Stimulated activated naive CD8-positive, alpha-beta T cell treated with anti-CD3 and anti-CD28 coated beads, Interleukin-15, Interleukin-2, amounts not matched to agents 100 ng/mL and 50 ng/mL, for 24 hours (primary cell): ENCODE measurements at regions not wholly inside any gene's neighbourhood (a gene's known extent, or its start where the extent isn't known, plus 50 kb on each side); places are given as distances from the start of the nearest gene placed in this dataset.
"Not testable (repeated sequence)": the region's sequence is repeated elsewhere in the genome, so short reads cannot be mapped to it uniquely, and the experiment has no call there.

ENCODE experiments used
- H3K27ac Mint-ChIP-seq: one replicate; pipeline ENCODE4 v1.8.0; 2021; ENCODE audit warnings: mild to moderate bottlenecking, mixed read lengths
- H3K27me3 Mint-ChIP-seq: one replicate; pipeline ENCODE4 v1.8.0; 2021; ENCODE audit warnings: mixed read lengths
- H3K36me3 Mint-ChIP-seq: one replicate; pipeline ENCODE4 v1.8.0; 2021; ENCODE audit warnings: low read depth, mixed read lengths
- H3K4me1 Mint-ChIP-seq: one replicate; pipeline ENCODE4 v1.8.0; 2021; ENCODE audit warnings: low read depth, mixed read lengths
- H3K4me3 Mint-ChIP-seq: one replicate; pipeline ENCODE4 v1.8.0; 2021; ENCODE audit warnings: mild to moderate bottlenecking, mixed read lengths
- H3K9me3 Mint-ChIP-seq: one replicate; pipeline ENCODE4 v1.8.0; 2021; ENCODE audit warnings: mixed read lengths

DNA sequence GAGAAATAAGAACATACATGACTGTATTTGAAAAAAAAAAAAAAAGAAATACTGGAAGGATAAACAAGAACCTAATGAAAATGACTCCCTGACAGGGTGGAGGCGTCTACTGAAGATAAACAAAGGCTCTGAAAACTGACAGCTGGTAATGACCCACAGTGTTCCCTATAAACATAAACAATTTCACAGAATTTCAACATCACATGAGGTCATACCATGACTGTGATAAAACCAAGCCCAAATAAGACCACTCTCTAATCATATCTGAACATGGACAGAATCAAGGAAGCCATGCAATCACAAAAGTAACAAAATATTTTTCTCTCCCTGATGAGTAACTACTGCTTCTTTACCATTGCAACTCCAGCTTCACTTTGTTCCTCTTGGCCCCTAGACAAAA, 159.3 kb downstream of the FAM124B start:
- Mint-ChIP-seq H3K4me3 (no peak overlapping the region), H3K9me3 (no peaks in the 10 kb centered on the region), H3K36me3 (no peaks in the 10 kb centered on the region), H3K27me3 (peaks cover 31% of the 10 kb centered on the region), H3K4me1 (no peaks in the 10 kb centered on the region), H3K27ac (no peak overlapping the region)

GRCh38 chr2:224241812-224242211, 160.1 kb downstream of the FAM124B start:
- H3K4me1 Mint-ChIP-seq, result no peaks in the 10 kb centered on the region
- H3K4me3 Mint-ChIP-seq, result no peak overlapping the region
- H3K36me3 Mint-ChIP-seq, result no peaks in the 10 kb centered on the region
- peaks cover 31% of the 10 kb centered on the region for H3K27me3 Mint-ChIP-seq
- H3K9me3 Mint-ChIP-seq, result no peaks in the 10 kb centered on the region
- no peak overlapping the region for H3K27ac Mint-ChIP-seq

GRCh38 chr2:224241001-224241400, 160.9 kb downstream of the FAM124B start:
- peaks cover 35% of the 10 kb centered on the region for H3K27me3 Mint-ChIP-seq
- H3K27ac Mint-ChIP-seq, result no peak overlapping the region
- no peak overlapping the region for H3K4me3 Mint-ChIP-seq
- H3K36me3 Mint-ChIP-seq, result no peaks in the 10 kb centered on the region
- H3K4me1 Mint-ChIP-seq, result no peaks in the 10 kb centered on the region
- H3K9me3 Mint-ChIP-seq, result no peaks in the 10 kb centered on the region

DNA sequence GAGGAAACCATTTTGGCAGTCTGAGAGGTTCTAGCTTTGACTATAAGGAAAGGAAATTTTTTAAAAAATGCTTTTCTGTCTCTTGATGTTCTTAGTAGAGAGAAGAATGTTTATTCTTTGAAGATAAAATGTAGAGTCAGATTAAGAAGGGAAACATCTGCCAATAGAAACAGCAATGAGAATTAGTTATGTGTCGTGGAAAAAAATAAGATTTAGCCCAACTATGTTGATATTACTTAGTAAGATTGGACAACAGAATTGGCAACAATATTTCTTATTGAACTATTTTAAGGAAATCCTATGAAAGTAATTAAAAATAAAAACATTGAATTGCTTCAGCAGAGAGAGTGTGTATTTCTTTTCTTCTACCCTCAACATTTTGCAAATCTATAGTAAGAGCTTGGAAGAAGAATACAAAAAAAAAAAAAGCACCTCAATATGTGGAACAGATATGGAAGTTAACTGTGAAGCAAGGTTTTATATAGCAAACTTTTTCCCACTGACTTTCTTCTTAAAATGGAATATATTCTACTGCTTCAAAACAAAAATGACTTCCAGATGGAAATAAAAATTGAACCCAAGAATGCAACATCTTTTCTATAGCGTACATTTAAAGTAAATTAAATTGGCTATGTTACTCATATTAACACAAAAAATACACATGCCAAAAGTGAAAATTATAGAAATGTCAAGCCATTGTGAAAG, 177.9 kb downstream of the FAM124B start:
- Mint-ChIP-seq H3K27ac (no peak overlapping the region), H3K4me1 (no peaks in the 10 kb centered on the region), H3K4me3 (no peak overlapping the region), H3K36me3 (no peaks in the 10 kb centered on the region), H3K27me3 (peaks cover 22% of the 10 kb centered on the region), H3K9me3 (no peaks in the 10 kb centered on the region)

GRCh38 chr2:224222974-224223373, 178.9 kb downstream of the FAM124B start:
- no peak overlapping the region for H3K4me3 Mint-ChIP-seq

GRCh38 chr2:224222291-224222690, 179.6 kb downstream of the FAM124B start:
- Mint-ChIP-seq H3K36me3 (no peaks in the 10 kb centered on the region), H3K4me1 (no peaks in the 10 kb centered on the region), H3K27me3 (peaks cover 22% of the 10 kb centered on the region), H3K4me3 (no peak overlapping the region), H3K27ac (no peak overlapping the region), H3K9me3 (no peaks in the 10 kb centered on the region)

More at GRCh38 chr2:224222974-224223373, 178.9 kb downstream of the FAM124B start:
- H3K27ac Mint-ChIP-seq, result no peak overlapping the region
- H3K4me1 Mint-ChIP-seq, result no peaks in the 10 kb centered on the region
- H3K27me3 Mint-ChIP-seq, result peaks cover 22% of the 10 kb centered on the region
- H3K9me3 Mint-ChIP-seq, result no peaks in the 10 kb centered on the region
- H3K36me3 Mint-ChIP-seq, result no peaks in the 10 kb centered on the region

DNA sequence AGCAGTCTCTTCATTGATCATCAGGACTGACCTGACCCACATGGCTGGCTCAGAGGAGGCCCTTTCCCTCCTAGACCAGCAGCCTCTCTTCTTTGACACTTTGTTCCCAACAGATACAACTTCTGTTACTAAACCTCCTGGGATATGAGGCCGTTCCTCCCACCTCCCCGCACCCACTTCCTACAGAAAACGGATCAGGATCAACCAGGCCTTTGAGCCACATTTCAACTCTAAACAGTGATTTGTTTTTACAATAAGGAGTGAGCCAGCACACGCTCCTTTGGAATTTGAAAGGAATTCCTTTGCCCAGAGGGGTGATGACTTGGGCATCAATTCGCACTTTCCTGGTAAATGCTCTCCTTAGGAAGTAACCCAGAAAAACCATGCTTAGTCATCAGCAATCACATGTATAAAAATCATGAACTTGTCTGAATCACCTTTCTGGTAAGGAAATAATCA, 180.4 kb downstream of the FAM124B start:
- Mint-ChIP-seq H3K4me1 (no peaks in the 10 kb centered on the region), H3K36me3 (no peaks in the 10 kb centered on the region), H3K27me3 (peaks cover 22% of the 10 kb centered on the region), H3K9me3 (no peaks in the 10 kb centered on the region), H3K27ac (no peak overlapping the region), H3K4me3 (no peak overlapping the region)

DNA sequence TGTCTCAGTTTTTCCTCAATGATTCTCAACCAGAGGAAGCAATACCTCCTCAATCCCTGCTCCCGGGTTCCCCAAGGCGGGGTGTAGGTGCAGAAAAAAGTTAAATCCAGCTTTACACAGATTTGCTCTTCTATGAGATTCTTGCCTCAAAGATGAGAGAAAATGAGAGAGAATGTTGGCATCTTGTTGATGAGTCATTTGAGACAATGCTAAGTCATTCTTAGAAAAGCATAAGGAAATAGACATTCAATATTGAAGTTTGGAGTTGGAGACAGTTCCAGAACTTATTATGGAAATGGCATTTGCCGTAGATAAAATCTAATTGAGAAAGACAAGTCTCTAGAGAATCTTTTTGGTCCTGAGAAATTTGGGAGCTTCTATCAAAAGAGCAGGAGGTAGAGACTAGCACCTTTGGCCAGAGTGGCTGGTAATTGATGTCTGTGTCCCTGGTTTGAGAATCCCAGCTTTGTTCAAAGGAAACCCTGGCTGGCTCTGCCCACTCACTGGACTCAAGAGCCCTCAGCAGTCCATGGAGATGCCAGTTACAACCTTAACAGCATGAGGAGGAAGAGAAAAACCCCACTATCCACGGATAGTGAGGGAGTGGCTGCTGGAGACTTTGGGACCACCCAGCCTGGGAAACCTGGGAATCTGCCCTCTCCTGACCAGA, 181.2 kb downstream of the FAM124B start:
- Mint-ChIP-seq H3K9me3 (no peaks in the 10 kb centered on the region), H3K36me3 (no peaks in the 10 kb centered on the region), H3K27ac (no peak overlapping the region), H3K4me3 (no peak overlapping the region), H3K27me3 (peaks cover 21% of the 10 kb centered on the region), H3K4me1 (no peaks in the 10 kb centered on the region)

DNA sequence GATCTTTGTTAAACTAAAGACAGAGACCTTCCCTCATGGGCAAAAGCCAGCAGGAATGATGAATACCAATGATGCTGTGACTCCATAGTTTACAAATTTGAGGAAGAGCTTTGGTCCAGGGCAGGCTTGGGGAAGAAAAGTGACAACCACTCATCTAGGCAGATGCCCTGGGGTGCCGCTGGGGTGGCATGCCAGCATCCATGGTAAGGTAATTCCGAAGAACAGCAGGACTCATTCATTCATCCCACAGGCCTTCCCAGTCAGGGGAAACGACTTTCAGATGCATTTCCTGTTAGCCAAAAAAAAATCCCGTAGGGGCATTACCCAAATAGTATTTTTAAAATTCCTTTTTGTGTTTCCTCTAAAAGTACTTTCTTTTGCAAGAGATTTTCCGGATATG, 180.7 kb upstream of the SERPINE2 start:
- Mint-ChIP-seq H3K27me3 (peaks cover 16% of the 10 kb centered on the region), H3K27ac (no peak overlapping the region), H3K9me3 (no peaks in the 10 kb centered on the region), H3K4me1 (no peaks in the 10 kb centered on the region), H3K4me3 (no peak overlapping the region), H3K36me3 (no peaks in the 10 kb centered on the region)

- Mint-ChIP-seq H3K9me3 (no peaks in the 10 kb centered on the region), H3K27me3 (peaks cover 21% of the 10 kb centered on the region), H3K4me1 (no peaks in the 10 kb centered on the region), H3K27ac (no peak overlapping the region), H3K4me3 (no peak overlapping the region), H3K36me3 (no peaks in the 10 kb centered on the region)
These were observed 178.9 kb upstream of the SERPINE2 start for GRCh38 chr2:224217962-224218347.

DNA sequence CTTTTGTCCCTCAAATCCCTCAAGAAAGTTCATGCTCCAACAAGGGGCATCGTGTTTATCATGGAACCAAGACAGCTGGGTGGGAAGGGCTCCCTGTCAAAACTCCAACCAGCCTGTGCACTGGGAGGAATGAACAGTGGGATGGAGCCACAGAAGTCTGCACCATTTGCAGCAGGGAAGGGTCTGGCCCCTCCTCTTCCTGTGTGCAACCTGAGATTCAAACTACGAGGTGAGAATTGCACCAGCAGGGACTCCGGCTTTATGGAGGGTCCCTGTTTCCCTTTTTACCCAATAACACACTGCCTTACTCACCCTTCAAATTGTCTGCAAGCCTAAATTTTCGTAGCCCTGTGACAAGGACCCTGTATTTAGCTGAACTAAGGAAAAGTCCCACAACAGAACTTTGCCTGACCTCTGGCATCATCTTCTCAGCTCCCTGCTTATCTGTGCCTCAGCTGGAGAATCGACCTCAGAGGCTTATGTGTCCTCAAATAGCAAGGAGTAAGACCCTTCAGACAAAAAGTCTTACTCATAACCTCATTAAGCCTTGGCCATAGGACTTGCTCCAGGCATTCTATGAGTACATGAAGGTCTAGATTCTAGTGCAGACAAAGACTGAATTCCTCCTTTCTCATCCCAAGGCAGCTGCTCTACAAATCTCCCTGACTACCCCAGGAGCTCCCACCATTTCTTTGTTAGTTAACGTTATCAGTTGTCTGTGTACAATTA, 178.3 kb upstream of the SERPINE2 start:
- Mint-ChIP-seq H3K4me3 (no peak overlapping the region), H3K27me3 (peaks cover 16% of the 10 kb centered on the region), H3K27ac (no peak overlapping the region), H3K4me1 (no peaks in the 10 kb centered on the region), H3K9me3 (no peaks in the 10 kb centered on the region), H3K36me3 (no peaks in the 10 kb centered on the region)

DNA sequence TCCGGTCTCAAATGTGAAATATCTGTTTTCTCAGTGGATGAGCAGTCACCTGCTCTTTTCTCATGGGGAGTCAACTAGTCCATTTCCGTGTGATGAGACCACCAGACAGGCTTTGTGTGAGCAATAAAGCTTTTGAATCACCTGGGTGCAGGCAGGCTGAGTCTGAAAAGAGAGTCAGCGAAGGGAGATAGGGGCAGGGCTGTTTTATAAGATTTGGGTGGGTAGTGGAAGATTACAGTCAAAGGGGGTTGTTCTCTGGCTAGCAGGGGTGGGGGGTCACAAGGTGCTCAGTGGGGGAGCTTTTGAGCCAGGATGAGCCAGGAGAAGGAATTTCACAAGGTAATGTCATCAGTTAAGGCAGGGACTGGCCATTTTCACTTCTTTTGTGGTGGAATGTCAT, 176.5 kb upstream of the SERPINE2 start:
- not testable (repeated sequence) for H3K9me3 Mint-ChIP-seq, H3K4me3 Mint-ChIP-seq, H3K4me1 Mint-ChIP-seq, H3K27ac Mint-ChIP-seq, H3K36me3 Mint-ChIP-seq, H3K27me3 Mint-ChIP-seq

DNA sequence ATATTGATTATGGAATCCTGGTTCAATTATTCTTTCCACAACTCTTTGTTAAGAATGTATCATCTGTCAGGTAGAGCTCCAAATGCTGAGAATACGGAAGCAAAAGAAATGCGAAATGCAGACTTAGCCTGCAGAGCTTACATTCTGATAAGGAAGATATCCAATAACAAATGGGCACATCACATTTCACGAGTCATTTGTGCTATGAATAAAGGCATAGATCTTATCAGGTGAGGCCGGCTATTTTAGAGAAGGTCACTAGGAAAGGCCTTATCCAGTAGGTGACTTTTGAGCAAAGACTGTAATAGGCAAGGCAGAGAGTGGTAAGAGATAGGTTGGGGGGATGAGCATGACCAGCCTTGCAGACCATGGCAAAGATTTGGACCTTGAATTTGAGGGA, 174.3 kb upstream of the SERPINE2 start:
- no peaks in the 10 kb centered on the region for H3K9me3 Mint-ChIP-seq
- H3K27ac Mint-ChIP-seq, result no peak overlapping the region
- no peaks in the 10 kb centered on the region for H3K4me1 Mint-ChIP-seq
- no peaks in the 10 kb centered on the region for H3K36me3 Mint-ChIP-seq
- H3K27me3 Mint-ChIP-seq, result peaks cover 6% of the 10 kb centered on the region
- no peak overlapping the region for H3K4me3 Mint-ChIP-seq

DNA sequence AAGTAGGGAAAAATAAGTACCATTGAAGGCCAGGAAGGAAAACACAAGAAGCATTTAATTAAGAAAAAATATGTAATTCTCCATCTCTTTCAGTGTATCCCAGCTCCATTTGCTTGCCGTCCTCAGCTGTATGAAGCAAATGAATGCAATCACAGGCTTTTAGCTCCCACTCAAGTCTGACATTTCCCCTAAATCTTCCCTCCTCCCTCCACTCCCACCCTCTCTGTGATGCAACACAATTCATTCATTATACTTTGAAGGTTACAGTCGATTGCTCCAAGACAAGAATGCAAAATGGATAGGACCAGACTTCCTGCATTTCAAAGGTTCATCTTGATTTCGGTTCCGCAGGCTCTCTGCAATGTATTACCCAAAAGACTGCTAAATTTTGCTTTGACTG, 172.7 kb upstream of the SERPINE2 start:
- no peaks in the 10 kb centered on the region for H3K9me3 Mint-ChIP-seq
- peaks cover 6% of the 10 kb centered on the region for H3K27me3 Mint-ChIP-seq
- no peaks in the 10 kb centered on the region for H3K36me3 Mint-ChIP-seq
- no peak overlapping the region for H3K27ac Mint-ChIP-seq
- no peaks in the 10 kb centered on the region for H3K4me1 Mint-ChIP-seq
- H3K4me3 Mint-ChIP-seq, result no peak overlapping the region

- H3K36me3 Mint-ChIP-seq, result no peaks in the 10 kb centered on the region
- H3K27me3 Mint-ChIP-seq, result peaks cover 6% of the 10 kb centered on the region
These were observed 172.0 kb upstream of the SERPINE2 start for GRCh38 chr2:224211181-224211480.

More at GRCh38 chr2:224211181-224211480, 172.0 kb upstream of the SERPINE2 start:
- no peaks in the 10 kb centered on the region for H3K4me1 Mint-ChIP-seq
- H3K9me3 Mint-ChIP-seq, result no peaks in the 10 kb centered on the region
- H3K27ac Mint-ChIP-seq, result no peak overlapping the region
- no peak overlapping the region for H3K4me3 Mint-ChIP-seq
